ENCODE measurements at regions not wholly inside any gene's neighbourhood (a gene's known extent, or its start where the extent isn't known, plus 50 kb on each side); places are given as distances from the start of the nearest gene placed in this dataset.
A peak's percentile ranks its signal among the peaks of the same experiment; 100 is the strongest.
"Not testable (repeated sequence)": the region's sequence is repeated elsewhere in the genome, so short reads cannot be mapped to it uniquely, and the experiment has no call there.

- H3K9me3 ChIP-seq (ENCODE audit: control insufficient read depth in 2 of 3, insufficient read depth in 1 of 3, low read length in 3 of 3): no peaks in the 10 kb centered on the region
- no peak overlapping the region for H3K9ac ChIP-seq (ENCODE audit: low read length in 3 of 3)
- no peak for TF ChIP-seq CTCF (IDR thresholded peaks at IDR 0.05; ENCODE audit: borderline replicate concordance, extremely low read depth, insufficient read depth)
- no peak overlapping the region for H3K4me3 ChIP-seq (ENCODE audit: low read length in 3 of 3)
- H3K4me1 ChIP-seq (ENCODE audit: control insufficient read depth in 2 of 3, insufficient read depth in 2 of 3, low read depth in 1 of 3, low read length in 3 of 3): no peaks in the 10 kb centered on the region
- no peaks in the 10 kb centered on the region for H3K36me3 ChIP-seq (ENCODE audit: control insufficient read depth in 2 of 3, insufficient read depth in 3 of 3, low read length in 3 of 3)
- intact Hi-C loops (cut with DNase I): no loop called here
- no peak overlapping the region for H3K27ac ChIP-seq (ENCODE audit: low read depth in 2 of 2, low read length in 2 of 2)
- H3K27me3 ChIP-seq (ENCODE audit: control insufficient read depth, insufficient read depth, low read length): no peaks in the 10 kb centered on the region
- no peak for FAIRE-seq
- DNase-seq: no peak
Observed at GRCh38 chr4:158350161-158350560, 139.9 kb downstream of the TMEM144 start.

GRCh38 chr4:158353541-158354304, 143.4 kb downstream of the TMEM144 start:
- H3K4me3 ChIP-seq (ENCODE audit: low read length in 3 of 3): no peak overlapping the region
- H3K27me3 ChIP-seq (ENCODE audit: control insufficient read depth, insufficient read depth, low read length): no peaks in the 10 kb centered on the region
- FAIRE-seq: no peak
- H3K36me3 ChIP-seq (ENCODE audit: control insufficient read depth in 2 of 3, insufficient read depth in 3 of 3, low read length in 3 of 3): no peaks in the 10 kb centered on the region
- no peak overlapping the region for H3K27ac ChIP-seq (ENCODE audit: low read depth in 2 of 2, low read length in 2 of 2)
- no peak overlapping the region for H3K9ac ChIP-seq (ENCODE audit: low read length in 3 of 3)
- intact Hi-C loops (cut with DNase I): no loop called here
- no peak for DNase-seq
- H3K9me3 ChIP-seq (ENCODE audit: control insufficient read depth in 2 of 3, insufficient read depth in 1 of 3, low read length in 3 of 3): no peaks in the 10 kb centered on the region
- TF ChIP-seq CTCF (IDR thresholded peaks at IDR 0.05; ENCODE audit: borderline replicate concordance, extremely low read depth, insufficient read depth): no peak
- H3K4me1 ChIP-seq (ENCODE audit: control insufficient read depth in 2 of 3, insufficient read depth in 2 of 3, low read depth in 1 of 3, low read length in 3 of 3): no peaks in the 10 kb centered on the region

GRCh38 chr4:158356301-158356700, 146.0 kb downstream of the TMEM144 start:
- no peaks in the 10 kb centered on the region for H3K36me3 ChIP-seq (ENCODE audit: control insufficient read depth in 2 of 3, insufficient read depth in 3 of 3, low read length in 3 of 3)
- FAIRE-seq (no peak), DNase-seq (peak in 1 of 5 donors; percentile 0)
- no peak overlapping the region for H3K4me3 ChIP-seq (ENCODE audit: low read length in 3 of 3)
- H3K9me3 ChIP-seq (ENCODE audit: control insufficient read depth in 2 of 3, insufficient read depth in 1 of 3, low read length in 3 of 3): no peaks in the 10 kb centered on the region
- intact Hi-C loops (cut with DNase I): no loop called here
- H3K4me1 ChIP-seq (ENCODE audit: control insufficient read depth in 2 of 3, insufficient read depth in 2 of 3, low read depth in 1 of 3, low read length in 3 of 3): no peaks in the 10 kb centered on the region
- no peak overlapping the region for H3K27ac ChIP-seq (ENCODE audit: low read depth in 2 of 2, low read length in 2 of 2)
- no peak overlapping the region for H3K9ac ChIP-seq (ENCODE audit: low read length in 3 of 3)
- H3K27me3 ChIP-seq (ENCODE audit: control insufficient read depth, insufficient read depth, low read length): no peaks in the 10 kb centered on the region
- TF ChIP-seq CTCF (IDR thresholded peaks at IDR 0.05; ENCODE audit: borderline replicate concordance, extremely low read depth, insufficient read depth): no peak

- DNase-seq; intact Hi-C loops (cut with DNase I); H3K4me1 ChIP-seq (ENCODE audit: control insufficient read depth in 2 of 3, insufficient read depth in 2 of 3, low read depth in 1 of 3, low read length in 3 of 3); H3K9ac ChIP-seq (ENCODE audit: low read length in 3 of 3); H3K27ac ChIP-seq (ENCODE audit: low read depth in 2 of 2, low read length in 2 of 2); H3K27me3 ChIP-seq (ENCODE audit: control insufficient read depth, insufficient read depth, low read length); H3K36me3 ChIP-seq (ENCODE audit: control insufficient read depth in 2 of 3, insufficient read depth in 3 of 3, low read length in 3 of 3); H3K9me3 ChIP-seq (ENCODE audit: control insufficient read depth in 2 of 3, insufficient read depth in 1 of 3, low read length in 3 of 3); FAIRE-seq; H3K4me3 ChIP-seq (ENCODE audit: low read length in 3 of 3): not testable (repeated sequence)
Observed at GRCh38 chr4:158367932-158368441, 153.7 kb upstream of the RXFP1 start.

Data from kidney (tissue), 13 donors.